Heart left ventricle (tissue), 13 donors: ENCODE measurements at regions not wholly inside any gene's neighbourhood (a gene's known extent, or its start where the extent isn't known, plus 50 kb on each side); places are given as distances from the start of the nearest gene placed in this dataset.

ENCODE experiments used
- POLR2A ChIP-seq, 2 donors: fragments of 450-650 bp; IDR thresholded peaks; one replicate each; pipeline ENCODE4 v1.6.1; 2017; ENCODE audit warnings: antibody characterized with exemption in 2 of 2, mild to moderate bottlenecking in 2 of 2, moderate library complexity in 2 of 2
- TF ChIP-seq, protein P1 (sequence below), 12 donors: fragments of 200-600 bp; sonication (generic) in 4 of 12; IDR thresholded peaks; one replicate each; pipeline versions ENCODE4 v1.5.0 to v1.8.0; 2018 to 2022; ENCODE audit warnings: antibody characterized with exemption in 12 of 12, mild to moderate bottlenecking in 5 of 12
- donor health status: ischemic (EF 13 %, LVEDD 7.1; RV severe dilation, severe dysfunction).
- donor health status: DM: no; HTN: yes; CAD: no.
- donor health status: DM: no; HTN: no; CAD: no.
- donor health status: ischemic (EF 25% LVEDD 6.9; RV normal size, moderate dysfunction).
- donor health status: ischemic (EF 25% LVEDD 5.7; RV mildly dilated, moderate dysfunction).
- donor health status: ischemic (EF 35%, LVEDD 5.7; RV mildly dilated, moderate dysfunction).
- donor health status: nonischemic (EF 11% LVEDD 7.7; RV severe dilation, severe dysfunction).
- donor health status: DM: yes; HTN: yes; CAD: no.
- donor health status: PGD.
- donor health status: ischemic (EF 29% LVEDD 5.4; RV normal size, mild dysfunction).
- donor health status: nonischemic (EF 23%, LVEDD 6.1; RV moderate dilation, normal function).

- TF ChIP-seq, protein P1, sequence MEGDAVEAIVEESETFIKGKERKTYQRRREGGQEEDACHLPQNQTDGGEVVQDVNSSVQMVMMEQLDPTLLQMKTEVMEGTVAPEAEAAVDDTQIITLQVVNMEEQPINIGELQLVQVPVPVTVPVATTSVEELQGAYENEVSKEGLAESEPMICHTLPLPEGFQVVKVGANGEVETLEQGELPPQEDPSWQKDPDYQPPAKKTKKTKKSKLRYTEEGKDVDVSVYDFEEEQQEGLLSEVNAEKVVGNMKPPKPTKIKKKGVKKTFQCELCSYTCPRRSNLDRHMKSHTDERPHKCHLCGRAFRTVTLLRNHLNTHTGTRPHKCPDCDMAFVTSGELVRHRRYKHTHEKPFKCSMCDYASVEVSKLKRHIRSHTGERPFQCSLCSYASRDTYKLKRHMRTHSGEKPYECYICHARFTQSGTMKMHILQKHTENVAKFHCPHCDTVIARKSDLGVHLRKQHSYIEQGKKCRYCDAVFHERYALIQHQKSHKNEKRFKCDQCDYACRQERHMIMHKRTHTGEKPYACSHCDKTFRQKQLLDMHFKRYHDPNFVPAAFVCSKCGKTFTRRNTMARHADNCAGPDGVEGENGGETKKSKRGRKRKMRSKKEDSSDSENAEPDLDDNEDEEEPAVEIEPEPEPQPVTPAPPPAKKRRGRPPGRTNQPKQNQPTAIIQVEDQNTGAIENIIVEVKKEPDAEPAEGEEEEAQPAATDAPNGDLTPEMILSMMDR (IDR thresholded peaks at IDR 0.05), result peak; percentile 54 to 85 (median 76)
- TF ChIP-seq POLR2A (IDR thresholded peaks at IDR 0.05), result no peak
These were observed 69.5 kb upstream of the ANXA1 start for GRCh38 chr9:73081979-73082657.
